ENCODE measurements at regions not wholly inside any gene's neighbourhood (a gene's known extent, or its start where the extent isn't known, plus 50 kb on each side); places are given as distances from the start of the nearest gene placed in this dataset.
"Not testable (repeated sequence)": the region's sequence is repeated elsewhere in the genome, so short reads cannot be mapped to it uniquely, and the experiment has no call there.

DNA sequence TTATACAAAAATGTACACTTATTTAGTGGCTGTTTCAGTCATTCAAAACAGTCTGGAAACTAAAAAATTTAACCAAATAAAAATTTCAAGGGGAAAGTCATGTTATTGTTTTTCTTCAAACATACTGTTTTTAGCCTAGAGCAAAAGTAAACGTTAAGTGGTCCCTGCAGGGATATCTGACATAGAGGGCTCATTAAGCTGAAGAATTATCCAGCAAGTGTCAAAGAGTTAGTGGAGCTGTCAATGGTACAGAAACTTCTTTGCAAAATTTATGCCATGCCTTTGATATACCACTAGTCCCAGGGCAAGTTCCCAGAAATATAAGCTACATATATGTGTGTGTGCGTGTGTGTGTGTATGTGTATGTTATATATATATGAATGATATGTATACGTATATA is 894.2 kb downstream of the KCNJ2 start:
- no peak for DNase-seq (ENCODE audit: low read depth in 2 of 2)

DNA sequence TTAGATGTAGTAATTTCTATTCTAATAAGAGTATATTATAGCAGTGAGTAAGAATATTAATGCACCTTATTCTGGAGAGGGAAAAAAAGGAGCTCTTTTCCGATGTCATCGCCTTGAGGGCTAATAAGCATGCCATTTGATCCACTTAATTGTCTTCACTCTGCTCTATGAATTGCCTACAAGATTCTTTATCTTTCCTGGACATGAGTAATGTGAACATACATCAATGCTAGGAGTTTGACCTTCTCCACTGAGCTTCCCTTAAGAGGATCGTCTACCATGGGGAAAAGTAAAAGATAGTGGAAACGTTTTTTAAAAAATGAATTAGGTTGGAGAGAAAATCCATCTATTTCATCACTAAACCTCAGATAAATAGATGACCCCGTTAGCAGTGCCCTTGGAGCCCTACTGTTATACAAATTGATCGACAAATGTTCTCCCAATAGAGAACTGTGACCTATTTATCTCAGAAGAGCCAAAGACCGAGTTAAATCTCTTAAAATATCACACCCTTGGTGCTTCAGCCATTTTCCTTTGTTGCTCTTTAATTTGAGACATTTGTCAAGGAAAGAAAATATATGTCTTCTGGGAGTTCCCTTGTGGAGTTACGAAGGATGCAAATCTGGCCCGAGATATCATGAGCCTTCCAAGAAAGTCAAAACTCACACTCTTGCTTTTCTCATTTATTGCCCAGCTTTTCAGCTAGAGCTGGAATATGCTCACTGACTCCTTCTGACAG is 898.5 kb downstream of the KCNJ2 start:
- no peak for DNase-seq (ENCODE audit: low read depth in 2 of 2)

DNA sequence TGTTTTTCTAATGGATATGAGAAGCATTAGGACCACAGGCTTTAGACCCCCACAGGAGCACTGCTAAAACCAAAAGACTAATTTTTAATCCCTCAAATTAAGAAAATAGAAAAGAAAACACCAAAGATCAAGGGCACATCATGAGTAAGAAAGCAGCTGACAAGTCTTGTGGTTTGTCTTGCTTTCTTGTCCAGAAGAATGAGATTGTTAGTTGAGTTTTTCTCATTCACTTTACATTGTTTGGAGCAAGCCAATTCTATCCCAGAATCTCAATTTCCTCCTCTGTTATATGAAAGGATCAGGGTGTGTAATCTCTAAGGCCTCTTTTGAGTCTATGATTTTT is 899.0 kb downstream of the KCNJ2 start:
- no peak for DNase-seq (ENCODE audit: low read depth in 2 of 2)

DNA sequence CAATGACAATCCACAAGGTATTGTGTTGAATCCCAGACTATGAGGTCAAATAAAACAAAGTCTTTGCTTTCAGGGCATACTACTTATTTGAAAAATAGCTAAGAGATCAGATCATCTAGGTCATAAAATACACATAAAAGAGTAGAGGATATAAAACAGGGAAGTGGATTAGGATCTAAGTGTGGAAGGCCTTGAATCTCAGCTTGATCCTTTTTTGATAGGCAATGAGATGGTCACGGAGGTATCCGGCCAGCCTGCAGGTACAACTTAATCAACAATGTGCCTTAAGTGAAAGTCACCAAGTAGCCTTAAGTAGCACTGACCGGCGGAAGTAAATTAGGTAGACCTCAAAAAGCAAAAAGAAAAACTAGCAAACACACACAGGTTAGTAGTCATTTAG is 901.7 kb downstream of the KCNJ2 start:
- no peak for DNase-seq (ENCODE audit: low read depth in 2 of 2)

DNA sequence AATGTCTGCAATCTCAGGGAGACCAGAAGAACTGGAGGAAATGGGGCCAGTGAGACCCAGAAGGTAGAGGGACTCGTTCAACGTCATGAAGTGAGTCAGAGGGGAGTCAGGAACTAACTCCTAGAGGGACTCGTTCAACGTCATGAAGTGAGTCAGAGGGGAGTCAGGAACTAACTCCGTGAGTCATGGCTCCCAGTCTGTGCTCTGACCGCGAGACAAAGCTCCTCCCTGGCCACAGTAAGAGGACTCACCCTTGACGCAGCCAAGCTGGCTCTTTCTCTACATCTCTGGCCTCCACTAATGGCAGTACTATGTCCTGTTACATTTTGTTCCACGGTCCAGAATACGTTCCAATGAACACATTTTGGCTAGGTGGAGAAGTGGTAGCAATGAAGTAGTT is 902.5 kb downstream of the KCNJ2 start:
- peak in 1 of 2 donors; percentile 69 for DNase-seq (ENCODE audit: low read depth in 2 of 2)

DNA sequence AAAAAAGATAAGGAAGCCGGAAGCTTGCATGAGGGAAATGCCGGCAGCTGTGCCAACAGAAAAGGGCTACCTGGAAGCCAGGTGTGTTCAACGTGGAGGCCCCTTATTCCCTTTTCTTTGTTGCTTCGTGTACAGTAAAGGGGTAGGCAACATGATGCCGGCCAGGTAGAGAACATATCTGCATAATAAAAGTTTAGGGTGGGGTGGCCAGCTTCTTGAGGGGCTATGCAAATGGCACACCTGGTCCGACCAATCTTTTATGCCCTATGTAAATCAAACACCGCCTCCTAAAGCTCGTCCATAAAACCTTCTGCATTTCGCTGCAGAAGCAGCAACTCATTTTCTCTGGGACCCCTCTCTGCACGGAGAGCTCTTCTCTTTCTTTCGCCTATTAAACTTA is 911.6 kb downstream of the KCNJ2 start:
- no peak for DNase-seq (ENCODE audit: low read depth in 2 of 2)

DNA sequence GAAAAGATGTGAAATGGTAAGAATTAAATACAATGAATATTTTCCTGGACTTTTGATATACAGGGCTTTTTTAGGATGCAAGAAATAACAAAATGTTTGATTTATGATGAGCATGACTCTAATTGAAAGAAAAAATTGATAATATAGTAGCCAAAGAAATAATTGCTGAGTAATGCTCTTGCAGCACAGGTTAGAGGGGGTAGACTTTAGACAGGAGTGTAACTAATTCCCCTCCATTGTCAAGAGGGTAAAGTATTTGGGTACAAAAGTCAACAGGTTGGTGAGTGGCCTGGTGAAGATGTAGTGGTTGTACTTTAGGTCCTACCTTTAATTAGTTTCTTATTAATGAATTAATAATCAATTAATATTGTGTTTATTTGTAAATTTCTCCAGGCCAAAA is 912.3 kb downstream of the KCNJ2 start:
- DNase-seq (ENCODE audit: low read depth in 2 of 2), result no peak

DNA sequence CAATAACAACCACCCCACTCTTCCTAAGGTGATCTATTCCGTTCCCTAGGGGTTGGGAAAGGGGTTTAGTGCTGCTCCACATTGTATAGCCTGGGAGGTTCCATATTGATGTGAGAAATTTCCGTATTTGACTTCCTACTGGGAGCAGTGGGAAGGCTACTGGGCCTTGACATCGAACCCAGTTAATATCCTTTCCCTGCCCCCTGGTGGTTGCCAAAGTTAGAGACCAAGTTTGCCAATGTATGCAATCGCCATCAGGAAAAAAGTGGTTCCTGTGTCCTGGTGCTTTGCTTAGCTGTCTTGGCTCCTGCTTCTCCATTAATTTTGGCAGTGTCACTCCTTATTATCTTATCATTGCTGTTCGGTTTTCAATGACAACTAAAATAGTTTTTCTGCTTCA is 914.9 kb downstream of the KCNJ2 start:
- DNase-seq (ENCODE audit: low read depth in 2 of 2), result peak in 1 of 2 donors; percentile 3

DNA sequence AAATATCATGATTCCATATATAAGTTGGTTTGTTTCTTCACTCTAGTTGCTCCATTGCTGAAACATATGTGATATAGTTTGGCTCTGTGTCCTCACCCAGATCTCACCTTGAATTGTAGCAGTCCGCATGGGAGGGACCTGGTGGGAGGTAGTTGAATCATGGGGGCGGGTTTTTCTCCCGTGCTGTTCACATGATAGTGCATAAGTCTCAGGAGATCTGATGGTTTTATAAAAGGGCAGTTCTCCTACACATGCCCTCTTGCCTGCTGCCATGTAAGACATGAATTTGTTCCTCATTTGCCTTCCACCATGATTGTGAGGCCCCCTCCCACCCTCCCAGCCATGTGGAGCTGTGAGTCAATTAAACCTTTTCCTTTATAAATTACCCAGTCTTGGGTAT is 915.5 kb downstream of the KCNJ2 start:
- DNase-seq (ENCODE audit: low read depth in 2 of 2), result no peak

DNA sequence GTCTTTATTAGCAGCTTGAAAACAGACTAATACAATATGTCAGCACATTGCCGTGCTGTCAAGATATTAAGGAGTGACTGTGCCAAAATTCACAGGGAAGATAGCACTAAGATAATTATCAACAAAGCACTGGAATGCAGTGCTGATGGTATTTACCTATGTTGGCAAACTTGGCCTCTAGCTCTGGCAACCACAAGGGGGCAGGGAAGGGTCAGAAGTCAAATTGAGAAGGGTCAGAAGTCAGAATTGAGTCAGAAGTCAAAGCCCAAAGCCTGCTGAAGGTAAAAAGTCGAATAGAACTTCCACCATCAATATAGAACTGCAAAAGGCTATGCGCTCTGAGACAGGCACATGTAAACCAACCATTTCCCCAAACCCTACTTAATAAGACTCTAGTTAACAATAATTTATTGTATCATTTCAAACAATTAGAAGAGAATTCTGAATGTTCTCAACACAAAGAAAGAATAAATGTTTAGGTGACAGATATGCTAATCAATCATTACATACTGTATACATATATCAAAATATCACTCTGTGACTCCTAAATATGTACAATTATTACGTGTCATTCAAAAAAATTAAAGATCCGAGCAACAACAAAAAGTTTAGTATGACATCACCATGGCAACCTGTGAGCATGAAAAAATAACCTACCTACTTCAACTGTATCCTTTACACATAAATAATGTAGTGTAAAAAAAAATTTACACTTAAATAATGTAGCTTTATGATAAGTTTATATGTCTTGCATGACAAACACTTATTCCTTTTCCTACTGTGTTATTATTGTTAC is 916.1 kb downstream of the KCNJ2 start:
- no peak for DNase-seq (ENCODE audit: low read depth in 2 of 2)

DNA sequence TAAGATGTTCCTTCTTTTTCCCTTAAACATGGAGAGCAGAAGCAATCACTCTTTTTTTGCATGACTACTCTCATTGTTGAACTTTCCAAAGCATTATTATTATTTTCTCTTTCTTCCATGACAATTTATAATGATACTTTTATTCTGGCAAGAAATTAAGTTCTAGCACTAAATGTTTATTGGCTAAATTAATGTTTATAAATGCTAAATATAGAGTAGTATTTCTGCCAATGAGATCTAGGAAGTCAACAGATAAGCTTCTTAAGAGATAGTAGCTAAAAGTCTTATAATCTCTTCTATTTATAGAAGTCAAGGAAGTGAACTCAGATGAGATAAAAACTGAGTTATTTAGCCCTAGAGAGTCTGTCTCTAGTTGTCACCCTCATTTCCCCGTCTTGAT is 920.1 kb downstream of the KCNJ2 start:
- DNase-seq (ENCODE audit: low read depth in 2 of 2), result no peak

DNA sequence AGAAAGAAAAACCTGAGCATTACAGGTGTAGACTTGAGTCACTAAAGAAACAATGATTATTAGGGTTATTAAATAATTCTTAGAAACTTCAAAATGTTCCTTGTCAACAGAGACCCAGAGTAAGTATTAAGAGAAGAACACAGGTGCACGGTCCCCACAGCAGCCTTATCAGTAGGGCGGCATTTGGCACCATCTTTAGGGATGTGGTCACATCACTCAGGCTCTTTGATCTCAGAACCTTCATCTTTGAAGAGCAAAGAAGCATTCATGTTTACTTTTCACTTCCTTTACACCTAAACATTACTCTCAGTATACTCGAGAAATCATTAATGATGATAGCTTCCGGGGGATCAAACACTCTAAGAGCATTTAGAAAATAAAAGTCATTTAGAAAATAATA is 928.7 kb downstream of the KCNJ2 start:
- no peak for DNase-seq (ENCODE audit: low read depth in 2 of 2)

DNA sequence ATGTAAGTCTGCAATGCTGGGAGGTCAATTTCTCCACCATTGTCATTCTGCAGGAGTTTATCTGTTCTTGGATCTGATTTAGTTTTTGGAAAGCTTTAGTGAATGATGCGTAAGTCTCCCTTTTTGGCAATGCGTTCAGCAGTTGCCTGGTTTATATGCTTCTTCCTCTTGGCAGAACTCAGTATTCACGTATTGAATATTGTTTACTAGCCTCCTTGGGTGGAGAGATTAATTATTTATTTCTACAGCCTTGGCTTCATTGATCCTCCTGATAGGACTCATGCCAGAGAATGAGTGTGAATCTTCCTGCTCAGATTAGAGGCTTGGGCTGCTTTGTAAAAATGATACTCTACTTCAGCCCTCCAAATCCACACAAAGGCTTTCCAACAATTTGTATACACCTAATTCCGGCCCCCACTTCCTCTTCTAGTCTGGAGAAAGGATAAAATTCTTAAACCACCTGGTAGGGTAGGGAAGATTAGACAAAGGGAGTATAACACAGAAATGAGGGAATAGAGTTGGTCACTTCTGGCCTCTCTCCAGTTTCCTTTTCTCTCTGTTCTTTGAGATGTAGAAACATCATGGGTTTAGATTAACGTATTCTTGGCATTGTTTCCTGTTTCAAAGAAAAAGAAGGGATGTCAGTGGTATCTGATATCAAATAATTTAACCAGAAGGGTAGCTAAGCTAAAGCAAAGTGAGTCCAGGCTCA is 929.8 kb downstream of the KCNJ2 start:
- DNase-seq (ENCODE audit: low read depth in 2 of 2), result no peak

DNA sequence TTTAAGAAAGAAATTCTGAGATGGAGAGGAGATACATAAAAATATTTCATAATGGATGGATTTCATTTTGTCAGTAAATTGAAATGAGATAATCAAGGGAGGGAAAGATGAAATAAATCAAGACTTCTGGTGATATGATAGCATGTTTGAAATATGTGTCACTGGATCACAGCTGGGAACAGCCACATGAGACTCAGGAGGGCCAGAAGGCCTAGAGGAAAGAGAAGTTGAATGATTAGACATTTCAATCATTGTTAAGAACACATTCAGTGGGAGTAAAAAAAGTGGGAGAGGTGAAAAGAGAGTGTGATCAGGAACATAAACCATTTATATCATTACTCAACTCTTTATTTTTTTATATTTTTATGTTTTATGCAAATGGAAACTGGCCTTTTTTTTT is 933.4 kb downstream of the KCNJ2 start:
- no peak for DNase-seq (ENCODE audit: low read depth in 2 of 2)

DNA sequence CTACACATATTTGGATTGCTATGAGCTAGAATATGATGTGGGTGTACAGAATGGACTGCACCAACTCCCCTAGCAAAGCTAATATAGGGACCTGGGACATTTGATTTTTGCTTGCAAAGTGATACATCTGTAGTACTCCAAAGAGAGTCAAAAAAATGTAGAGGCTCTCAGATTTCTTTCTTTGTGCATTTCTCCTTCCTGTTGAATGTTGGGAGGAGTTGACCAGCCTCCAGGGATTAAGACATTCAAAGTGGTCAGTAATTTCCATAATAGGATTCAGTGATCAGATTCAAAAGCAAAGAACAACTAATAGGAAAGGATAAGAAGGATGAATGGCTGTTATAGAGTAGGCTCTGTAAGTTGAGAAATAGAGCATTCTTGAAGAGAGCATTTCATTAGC is 934.9 kb downstream of the KCNJ2 start:
- DNase-seq (ENCODE audit: low read depth in 2 of 2), result no peak

DNA sequence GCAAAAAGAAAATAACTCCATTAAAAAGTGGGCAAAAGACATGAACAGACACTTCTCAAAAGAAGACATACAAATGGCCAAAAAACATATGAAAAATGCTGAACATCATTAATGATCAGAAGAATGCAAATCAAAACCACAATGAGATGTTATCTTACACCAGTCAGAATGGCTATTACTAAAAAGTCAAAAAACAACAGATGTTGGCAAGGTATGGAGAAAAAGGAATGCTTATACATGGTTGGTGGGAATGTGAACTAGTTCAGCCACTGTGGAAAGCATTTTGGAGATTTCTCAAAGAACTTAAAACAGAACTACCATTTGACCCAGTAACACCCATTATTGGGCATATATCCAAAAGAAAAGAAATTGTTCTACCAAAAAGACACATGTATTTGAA is 936.7 kb downstream of the KCNJ2 start:
- not testable (repeated sequence) for DNase-seq (ENCODE audit: low read depth in 2 of 2)

DNA sequence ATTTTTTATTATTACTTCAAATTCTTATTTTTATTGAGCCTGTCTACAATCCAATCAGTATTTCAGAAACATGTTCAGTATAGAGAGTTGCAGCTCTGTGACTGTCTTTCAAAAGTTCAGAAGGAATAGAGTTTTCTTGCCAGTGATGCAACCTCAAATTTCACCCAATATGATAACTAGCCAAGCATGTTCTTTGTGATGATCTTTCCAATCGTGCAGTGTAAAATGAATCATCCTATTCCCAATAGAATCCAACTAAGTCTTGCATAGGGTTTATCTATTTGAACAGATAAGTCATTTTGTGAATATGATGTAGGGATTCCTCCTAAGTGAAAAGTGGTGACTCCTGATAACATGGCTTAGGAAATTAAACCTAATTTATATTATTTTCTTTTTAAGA is 937.8 kb downstream of the KCNJ2 start:
- DNase-seq (ENCODE audit: low read depth in 2 of 2), result no peak

DNA sequence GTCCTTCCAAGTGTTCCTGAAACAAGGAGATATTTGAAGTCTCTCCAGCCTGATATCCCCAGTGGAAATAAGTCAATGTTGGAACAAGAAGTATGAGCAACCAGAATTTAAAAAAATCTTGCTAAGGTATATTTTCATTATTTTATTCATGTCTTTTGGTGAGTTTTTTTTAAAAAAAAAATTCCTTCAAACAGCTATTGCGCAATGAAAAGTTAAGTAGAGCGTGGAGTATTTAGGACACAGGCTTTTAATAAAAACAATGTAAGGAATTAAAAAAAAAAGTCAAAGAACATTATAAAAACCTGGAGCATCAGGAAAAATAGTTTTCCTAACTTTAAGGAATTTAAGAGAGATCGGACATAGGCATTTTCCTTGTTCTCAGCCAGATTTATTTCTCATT is 940.4 kb downstream of the KCNJ2 start:
- DNase-seq (ENCODE audit: low read depth in 2 of 2), result no peak

DNA sequence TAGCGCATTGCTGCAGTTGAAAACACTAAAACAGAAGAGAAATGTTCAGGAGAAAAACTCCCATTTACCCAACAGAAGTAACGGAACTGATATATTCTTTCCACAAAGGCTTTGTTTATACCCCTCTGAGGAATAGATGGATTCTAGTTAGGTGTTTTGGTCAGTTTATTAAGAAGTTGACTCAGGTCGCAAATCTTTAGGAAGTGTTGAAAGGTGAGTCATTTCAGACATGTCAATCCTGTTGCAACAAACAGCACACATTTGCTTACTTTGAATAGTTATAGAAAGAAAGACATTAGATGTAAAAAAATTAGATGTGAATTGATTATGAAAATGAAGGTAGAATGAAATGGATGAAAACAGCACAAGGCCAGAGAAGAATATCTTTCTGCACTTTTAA is 941.0 kb downstream of the KCNJ2 start:
- no peak for DNase-seq (ENCODE audit: low read depth in 2 of 2)

DNA sequence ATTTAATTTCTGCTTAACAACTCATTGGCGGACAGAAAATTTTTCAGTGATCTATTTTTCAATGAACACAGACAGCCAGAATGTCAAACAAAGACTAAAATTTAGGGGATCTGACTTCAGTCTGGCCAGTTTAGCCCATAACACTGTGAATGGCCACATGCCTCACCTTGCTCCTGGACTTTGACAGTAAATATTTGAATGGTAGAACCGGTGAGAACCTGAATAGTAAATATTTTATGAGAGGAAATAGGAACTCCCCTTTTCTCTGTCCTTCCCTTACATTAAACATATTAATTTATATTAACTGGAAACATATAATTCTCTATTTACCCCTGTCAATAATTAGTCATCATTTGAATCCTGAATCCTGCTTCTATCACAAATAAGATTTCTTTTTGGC is 942.1 kb downstream of the KCNJ2 start:
- DNase-seq (ENCODE audit: low read depth in 2 of 2), result no peak

DNA sequence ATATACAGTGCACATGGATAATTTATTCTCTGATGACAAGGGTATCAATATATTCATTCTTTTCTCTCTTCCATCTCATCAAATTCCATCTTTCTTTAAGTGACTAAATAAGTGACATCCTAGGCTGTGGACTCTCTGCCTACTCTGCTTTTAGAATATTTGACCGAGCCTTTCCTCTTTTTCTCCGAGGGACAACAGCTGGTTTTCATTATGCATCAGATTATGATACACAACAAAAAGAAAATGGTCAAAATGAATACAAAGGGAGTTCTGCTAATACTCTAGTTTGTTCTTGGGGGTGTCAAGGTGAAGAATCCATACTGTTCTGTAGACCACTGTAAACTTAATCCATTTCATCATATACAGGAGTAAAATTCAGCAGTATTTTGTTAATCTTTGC is 942.6 kb downstream of the KCNJ2 start:
- no peak for DNase-seq (ENCODE audit: low read depth in 2 of 2)

DNA sequence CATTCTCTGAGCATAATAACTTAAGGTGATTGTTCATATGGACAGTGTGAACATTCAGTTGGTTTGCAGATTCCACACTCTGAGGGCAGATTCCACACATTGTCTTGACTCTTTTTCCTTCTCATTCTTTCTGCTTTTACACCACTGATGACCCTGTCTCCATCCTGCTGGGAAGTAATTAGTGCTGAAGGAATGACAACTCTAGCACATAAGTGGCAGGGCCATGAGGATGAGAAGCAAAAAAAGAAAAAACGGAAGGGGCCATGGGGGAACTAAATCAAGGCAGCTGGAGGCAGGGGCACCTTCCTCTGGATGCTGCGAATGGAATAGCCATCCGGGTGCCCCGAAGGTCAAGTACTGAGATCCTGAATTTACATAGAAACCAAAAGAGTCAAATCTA is 944.0 kb downstream of the KCNJ2 start:
- no peak for DNase-seq (ENCODE audit: low read depth in 2 of 2)

Data from lung microvascular endothelial cell (primary cell).